ENCODE measurements at regions not wholly inside any gene's neighbourhood (a gene's known extent, or its start where the extent isn't known, plus 50 kb on each side); places are given as distances from the start of the nearest gene placed in this dataset.

- no peak for TF ChIP-seq JUND (IDR thresholded peaks at IDR 0.05; ENCODE audit: low read depth)
- DNase-seq (ENCODE audit: low read depth in 1 of 2, low spot score in 1 of 2) = no peak
- in situ Hi-C loops (cut with HindIII; ENCODE audit: low pct_unique_long_range_greater_than_20kb, low sequenced_read_pairs) = no loop called here
These were observed 71.6 kb upstream of the BLID start for GRCh38 chr11:122187373-122188165.

DNA sequence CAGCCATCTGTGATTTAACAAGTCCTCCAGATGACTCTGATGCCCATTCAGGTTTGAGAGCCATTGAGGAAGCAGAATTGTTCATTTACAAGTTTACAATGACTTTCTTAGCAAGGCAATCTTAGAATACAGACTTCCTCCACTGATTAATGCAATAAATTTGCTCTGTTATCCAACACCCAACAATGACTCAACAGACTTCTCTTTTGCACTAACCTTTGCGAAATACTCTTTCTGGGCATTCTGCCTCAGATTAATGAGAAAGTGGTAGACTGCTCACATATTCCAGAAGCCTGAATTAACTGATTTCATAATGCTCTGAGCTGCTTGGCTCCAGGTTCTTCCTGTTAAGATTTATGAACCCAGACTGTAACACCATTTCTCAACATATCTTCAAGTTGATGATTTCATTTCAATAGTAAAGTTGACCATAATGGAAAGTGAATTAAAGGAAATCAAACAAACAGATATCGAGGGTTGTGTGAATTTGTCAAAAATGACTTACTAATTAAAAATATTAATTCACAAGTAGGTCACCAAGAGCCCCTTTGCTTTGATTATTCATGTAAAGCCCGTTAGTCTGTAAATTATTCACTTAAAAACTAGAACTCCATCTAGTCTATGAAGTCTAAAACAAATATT is 70.5 kb upstream of the BLID start:
- no peak for DNase-seq (ENCODE audit: low read depth in 1 of 2, low spot score in 1 of 2)
- no peak for TF ChIP-seq JUND (IDR thresholded peaks at IDR 0.05; ENCODE audit: low read depth)

GRCh38 chr11:122183933-122184332 is 67.9 kb upstream of the BLID start:
- DNase-seq (ENCODE audit: low read depth in 1 of 2, low spot score in 1 of 2) = no peak
- TF ChIP-seq JUND (IDR thresholded peaks at IDR 0.05; ENCODE audit: low read depth) = no peak
- in situ Hi-C loops (cut with HindIII; ENCODE audit: low pct_unique_long_range_greater_than_20kb, low sequenced_read_pairs) = no loop called here

More for the DNA sequence above, 70.5 kb upstream of the BLID start:
- in situ Hi-C loops (cut with HindIII; ENCODE audit: low pct_unique_long_range_greater_than_20kb, low sequenced_read_pairs) = no loop called here

- in situ Hi-C loops (cut with HindIII; ENCODE audit: low pct_unique_long_range_greater_than_20kb, low sequenced_read_pairs) = no loop called here
- TF ChIP-seq JUND (IDR thresholded peaks at IDR 0.05; ENCODE audit: low read depth) = no peak
- no peak for DNase-seq (ENCODE audit: low read depth in 1 of 2, low spot score in 1 of 2)
These were observed 65.9 kb upstream of the BLID start for GRCh38 chr11:122181893-122182292.

- no peak for DNase-seq (ENCODE audit: low read depth in 1 of 2, low spot score in 1 of 2)
- in situ Hi-C loops (cut with HindIII; ENCODE audit: low pct_unique_long_range_greater_than_20kb, low sequenced_read_pairs) = no loop called here
- no peak for TF ChIP-seq JUND (IDR thresholded peaks at IDR 0.05; ENCODE audit: low read depth)
These were observed 65.4 kb upstream of the BLID start for GRCh38 chr11:122181372-122181771.

- no peak for TF ChIP-seq JUND (IDR thresholded peaks at IDR 0.05; ENCODE audit: low read depth)
- in situ Hi-C loops (cut with HindIII; ENCODE audit: low pct_unique_long_range_greater_than_20kb, low sequenced_read_pairs) = no loop called here
- DNase-seq (ENCODE audit: low read depth in 1 of 2, low spot score in 1 of 2) = no peak
These were observed 64.2 kb upstream of the BLID start for GRCh38 chr11:122179961-122180834.

DNA sequence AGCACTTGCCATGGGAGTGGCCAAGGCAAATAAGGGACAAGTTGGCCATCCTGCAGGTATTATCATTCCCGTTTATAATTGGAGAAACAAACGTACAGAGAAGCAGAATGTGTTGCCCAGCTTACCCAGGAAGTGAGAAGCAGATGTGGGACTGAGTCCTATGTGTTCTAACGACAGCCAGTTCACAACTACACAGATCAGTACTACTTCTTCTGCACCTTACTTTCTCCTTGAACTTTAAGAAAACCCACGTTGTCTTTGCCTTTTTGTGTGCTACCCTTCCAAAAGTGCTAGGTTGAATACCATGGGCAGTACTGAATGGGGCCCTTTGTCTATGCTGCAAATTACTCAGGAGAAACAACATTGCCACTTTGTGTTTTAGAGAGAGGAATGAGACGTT is 62.8 kb upstream of the BLID start:
- in situ Hi-C loops (cut with HindIII; ENCODE audit: low pct_unique_long_range_greater_than_20kb, low sequenced_read_pairs) = no loop called here
- no peak for TF ChIP-seq JUND (IDR thresholded peaks at IDR 0.05; ENCODE audit: low read depth)
- DNase-seq (ENCODE audit: low read depth in 1 of 2, low spot score in 1 of 2) = no peak

DNA sequence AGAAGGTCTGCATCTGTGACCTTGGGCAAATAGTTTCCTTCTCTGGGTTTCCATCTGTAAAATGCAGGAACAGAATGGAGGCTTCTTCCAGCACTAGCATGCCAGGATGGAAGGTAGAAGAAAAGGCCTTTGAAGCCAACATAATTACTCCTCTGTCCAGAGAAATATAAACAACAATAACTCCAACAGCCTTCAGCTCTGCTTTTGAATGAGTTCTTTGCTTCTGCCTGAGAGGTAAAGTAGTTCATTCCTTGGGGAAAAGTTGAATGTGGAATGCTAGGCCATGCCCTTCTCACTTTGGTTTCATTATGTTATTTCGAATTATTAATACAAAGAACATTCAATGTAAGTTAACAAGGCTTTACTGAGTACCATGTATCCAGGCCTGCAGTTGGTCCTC is 61.2 kb upstream of the BLID start:
- in situ Hi-C loops (cut with HindIII; ENCODE audit: low pct_unique_long_range_greater_than_20kb, low sequenced_read_pairs) = no loop called here
- no peak for TF ChIP-seq JUND (IDR thresholded peaks at IDR 0.05; ENCODE audit: low read depth)
- DNase-seq (ENCODE audit: low read depth in 1 of 2, low spot score in 1 of 2) = no peak

DNA sequence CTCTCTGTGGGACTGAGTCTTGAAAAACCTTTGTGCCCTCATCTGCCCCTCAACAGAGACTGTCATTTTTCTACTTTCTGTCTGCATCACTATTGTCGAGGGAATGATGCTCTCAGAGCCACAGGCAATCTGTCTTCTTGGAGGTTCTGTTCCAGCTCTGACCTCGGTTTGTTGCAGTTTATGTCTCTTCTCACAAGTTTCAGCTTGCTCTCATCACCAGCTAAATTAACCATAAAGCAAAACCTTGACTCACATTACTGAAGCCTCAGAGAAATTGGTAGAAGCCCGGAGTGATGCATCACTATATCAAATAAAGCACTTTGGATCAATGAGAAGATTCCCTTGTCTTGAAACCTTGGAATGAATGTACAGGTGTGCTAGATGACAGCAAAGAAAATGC is 60.6 kb upstream of the BLID start:
- in situ Hi-C loops (cut with HindIII; ENCODE audit: low pct_unique_long_range_greater_than_20kb, low sequenced_read_pairs) = no loop called here

GRCh38 chr11:122175306-122175705 is 59.3 kb upstream of the BLID start:
- in situ Hi-C loops (cut with HindIII; ENCODE audit: low pct_unique_long_range_greater_than_20kb, low sequenced_read_pairs) = no loop called here
- no peak for TF ChIP-seq JUND (IDR thresholded peaks at IDR 0.05; ENCODE audit: low read depth)
- no peak for DNase-seq (ENCODE audit: low read depth in 1 of 2, low spot score in 1 of 2)

More for the DNA sequence above, 60.6 kb upstream of the BLID start:
- no peak for TF ChIP-seq JUND (IDR thresholded peaks at IDR 0.05; ENCODE audit: low read depth)
- no peak for DNase-seq (ENCODE audit: low read depth in 1 of 2, low spot score in 1 of 2)

GRCh38 chr11:122173587-122173986 is 57.6 kb upstream of the BLID start:
- no peak for TF ChIP-seq JUND (IDR thresholded peaks at IDR 0.05; ENCODE audit: low read depth)
- in situ Hi-C loops (cut with HindIII; ENCODE audit: low pct_unique_long_range_greater_than_20kb, low sequenced_read_pairs) = no loop called here
- no peak for DNase-seq (ENCODE audit: low read depth in 1 of 2, low spot score in 1 of 2)

- no peak for DNase-seq (ENCODE audit: low read depth in 1 of 2, low spot score in 1 of 2)
- in situ Hi-C loops (cut with HindIII; ENCODE audit: low pct_unique_long_range_greater_than_20kb, low sequenced_read_pairs) = no loop called here
- TF ChIP-seq JUND (IDR thresholded peaks at IDR 0.05; ENCODE audit: low read depth) = no peak
These were observed 57.0 kb upstream of the BLID start for GRCh38 chr11:122173074-122173450.
